DMS114 treated with DMSO at 0.1 percent for 48 hours (cell line): ENCODE measurements at regions not wholly inside any gene's neighbourhood (a gene's known extent, or its start where the extent isn't known, plus 50 kb on each side); places are given as distances from the start of the nearest gene placed in this dataset.
"Not testable (repeated sequence)": the region's sequence is repeated elsewhere in the genome, so short reads cannot be mapped to it uniquely, and the experiment has no call there.

ENCODE experiments used
- DNase-seq: peaks from one replicate; lab custom pipeline; 2025; ENCODE audit not compliant: unreplicated experiment; lab: John Stamatoyannopoulos, UW

- no peak for DNase-seq
These were observed 61.4 kb upstream of the E2F3 start for GRCh38 chr6:20340068-20340848.

- DNase-seq, result no peak
These were observed 60.6 kb upstream of the E2F3 start for GRCh38 chr6:20341096-20341495.

GRCh38 chr6:20341564-20341963 is 60.1 kb upstream of the E2F3 start:
- DNase-seq, result no peak

- DNase-seq, result not testable (repeated sequence)
These were observed 54.7 kb upstream of the E2F3 start for GRCh38 chr6:20346948-20347347.

- DNase-seq, result no peak
These were observed 53.6 kb upstream of the E2F3 start for GRCh38 chr6:20348041-20348440.

GRCh38 chr6:20349225-20349624 is 52.5 kb upstream of the E2F3 start:
- DNase-seq, result no peak

GRCh38 chr6:20350215-20350614 is 51.5 kb upstream of the E2F3 start:
- DNase-seq, result no peak

GRCh38 chr6:20351534-20351933 is 50.1 kb upstream of the E2F3 start:
- DNase-seq, result no peak
